ENCODE measurements at regions not wholly inside any gene's neighbourhood (a gene's known extent, or its start where the extent isn't known, plus 50 kb on each side); places are given as distances from the start of the nearest gene placed in this dataset.
A peak's percentile ranks its signal among the peaks of the same experiment; 100 is the strongest.

- H3K4me2 ChIP-seq: no peak overlapping the region
- H3K27ac ChIP-seq: no peak overlapping the region
- H3K9me3 ChIP-seq: no peaks in the 10 kb centered on the region
Measured at GRCh38 chr9:75395336-75395735, 307.0 kb downstream of the OSTF1 start.

GRCh38 chr9:75397836-75398235, 309.5 kb downstream of the OSTF1 start:
- Histone ChIP-seq H3K27ac (no peak overlapping the region), H4K20me1 (no peaks in the 10 kb centered on the region), H3K9ac (no peak overlapping the region), H3K4me2 (no peak overlapping the region), H3K9me3 (no peaks in the 10 kb centered on the region), H3K4me1 (no peaks in the 10 kb centered on the region), H3K4me3 (no peak overlapping the region), H3K27me3 (no peaks in the 10 kb centered on the region), H3K36me3 (no peaks in the 10 kb centered on the region)
- no peak for TF ChIP-seq Cebpa-rat (IDR thresholded peaks at IDR 0.05)

More at GRCh38 chr9:75395336-75395735, 307.0 kb downstream of the OSTF1 start:
- Histone ChIP-seq H3K36me3 (no peaks in the 10 kb centered on the region), H3K9ac (no peak overlapping the region), H3K4me1 (no peaks in the 10 kb centered on the region), H3K4me3 (no peak overlapping the region), H3K27me3 (no peaks in the 10 kb centered on the region), H4K20me1 (no peaks in the 10 kb centered on the region)
- no peak for TF ChIP-seq Cebpa-rat (IDR thresholded peaks at IDR 0.05)

DNA sequence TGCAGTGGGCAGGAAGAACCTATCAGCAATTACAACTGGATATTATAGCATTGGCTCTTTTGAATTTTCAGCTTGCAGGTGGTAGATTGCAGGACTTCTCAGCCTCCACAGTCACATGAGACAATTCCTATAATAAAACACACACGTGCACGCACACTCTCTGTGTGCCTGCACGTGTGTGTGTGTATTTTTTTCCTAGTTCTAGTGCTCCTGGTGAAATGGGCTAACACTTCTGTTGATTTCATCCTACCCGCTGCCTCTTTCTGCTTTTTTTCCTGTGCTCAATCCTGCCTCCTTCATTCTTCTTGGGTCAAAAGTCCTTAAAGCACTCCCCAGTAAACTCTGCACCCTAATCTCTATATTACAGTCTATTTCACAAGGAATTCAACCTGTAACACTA, 320.1 kb downstream of the OSTF1 start:
- Histone ChIP-seq H3K4me1 (no peaks in the 10 kb centered on the region), H3K27ac (no peak overlapping the region), H3K9ac (no peak overlapping the region), H4K20me1 (no peaks in the 10 kb centered on the region), H3K4me3 (no peak overlapping the region), H3K36me3 (no peaks in the 10 kb centered on the region), H3K27me3 (no peaks in the 10 kb centered on the region), H3K4me2 (no peak overlapping the region), H3K9me3 (no peaks in the 10 kb centered on the region)
- TF ChIP-seq Cebpa-rat (IDR thresholded peaks at IDR 0.05): no peak

DNA sequence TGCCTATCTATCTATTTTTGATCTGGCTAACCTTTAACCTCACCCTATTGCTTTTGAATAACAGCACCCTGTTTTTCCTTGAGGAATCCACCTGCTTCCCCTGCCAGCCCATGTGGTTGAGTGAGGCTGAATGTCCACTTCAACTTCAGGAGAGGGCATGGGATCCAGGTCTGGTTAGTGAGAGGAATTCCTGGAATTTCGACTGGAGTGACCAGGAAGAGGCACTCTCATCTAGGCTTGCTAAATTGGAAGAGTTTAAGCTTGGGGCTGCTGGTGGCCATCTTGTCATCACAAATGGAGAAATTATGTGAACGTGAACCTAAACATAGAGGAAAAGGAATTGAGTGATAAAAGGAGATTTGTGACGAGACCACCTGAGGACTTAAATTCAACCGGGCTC, 322.1 kb downstream of the OSTF1 start:
- H3K9me3 ChIP-seq: no peaks in the 10 kb centered on the region
- H3K4me3 ChIP-seq: no peak overlapping the region
- no peaks in the 10 kb centered on the region for H3K27me3 ChIP-seq
- H3K36me3 ChIP-seq: no peaks in the 10 kb centered on the region
- no peak overlapping the region for H3K9ac ChIP-seq
- H3K4me1 ChIP-seq: no peaks in the 10 kb centered on the region
- TF ChIP-seq Cebpa-rat (IDR thresholded peaks at IDR 0.05): no peak
- H4K20me1 ChIP-seq: no peaks in the 10 kb centered on the region
- H3K27ac ChIP-seq: no peak overlapping the region
- H3K4me2 ChIP-seq: no peak overlapping the region

DNA sequence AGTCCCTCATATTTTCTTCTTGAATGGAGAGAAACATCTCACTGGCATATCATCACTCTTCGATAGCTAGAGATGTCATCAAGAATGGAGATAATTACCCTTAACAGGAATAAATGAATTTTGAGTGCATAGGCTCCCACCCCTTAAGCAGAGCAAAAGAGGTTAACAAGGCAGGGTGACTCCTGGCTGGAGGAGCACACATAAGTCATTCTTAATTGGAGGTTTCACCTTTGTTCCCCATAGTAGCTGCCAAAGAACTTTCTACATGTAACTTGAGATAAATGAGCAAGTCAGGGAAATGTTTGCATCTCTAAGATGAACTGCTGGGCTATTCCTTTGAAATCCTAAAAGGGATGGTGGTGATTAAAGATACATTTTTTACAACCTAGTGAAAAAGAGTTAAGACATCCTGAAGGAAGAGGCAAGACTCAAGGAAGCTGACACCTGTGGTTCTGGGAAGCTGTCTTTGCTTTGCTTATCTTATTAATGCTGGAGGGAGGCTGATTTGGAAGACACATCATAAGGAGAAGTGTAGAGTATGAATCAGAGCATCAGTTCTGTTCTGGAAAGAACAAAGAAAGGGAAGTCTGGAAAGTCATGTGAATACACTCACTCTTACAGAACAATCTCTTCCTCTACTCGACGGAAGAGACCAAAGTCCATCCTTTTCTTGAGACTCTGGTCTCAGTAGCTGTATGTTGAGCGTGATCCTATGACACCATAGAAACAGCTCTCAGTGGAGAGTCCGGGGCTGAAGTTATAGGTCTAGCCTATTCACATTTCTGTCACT, 326.3 kb downstream of the OSTF1 start:
- H3K4me3 ChIP-seq: no peak overlapping the region
- no peak overlapping the region for H3K4me2 ChIP-seq
- H3K9ac ChIP-seq: no peak overlapping the region
- peaks cover 28% of the 10 kb centered on the region for H3K4me1 ChIP-seq
- no peaks in the 10 kb centered on the region for H3K9me3 ChIP-seq
- no peaks in the 10 kb centered on the region for H3K27me3 ChIP-seq
- H3K27ac ChIP-seq: no peak overlapping the region
- no peaks in the 10 kb centered on the region for H4K20me1 ChIP-seq
- no peak for TF ChIP-seq Cebpa-rat (IDR thresholded peaks at IDR 0.05)
- no peaks in the 10 kb centered on the region for H3K36me3 ChIP-seq

DNA sequence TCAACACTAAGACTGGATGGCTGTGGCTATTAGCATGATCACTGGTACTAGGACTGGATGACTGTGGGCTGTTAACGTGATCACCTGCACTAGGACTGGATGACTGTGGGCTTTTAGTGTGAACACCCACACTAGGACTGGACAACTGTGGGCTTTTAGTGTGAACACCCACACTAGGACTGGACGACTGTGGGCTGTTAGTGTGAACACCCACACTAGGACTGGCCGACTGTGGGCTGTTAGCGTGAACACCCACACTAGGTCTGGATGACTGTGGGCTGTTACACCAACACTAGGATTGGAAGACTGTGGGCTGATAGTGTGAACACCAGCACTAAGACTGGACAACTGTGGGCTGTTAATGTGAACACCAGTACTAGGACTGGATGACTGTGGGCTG, 329.2 kb downstream of the OSTF1 start:
- Histone ChIP-seq H3K4me3 (no peak overlapping the region), H3K27ac (peak overlapping the region; percentile 82)
- no peak for TF ChIP-seq Cebpa-rat (IDR thresholded peaks at IDR 0.05)

DNA sequence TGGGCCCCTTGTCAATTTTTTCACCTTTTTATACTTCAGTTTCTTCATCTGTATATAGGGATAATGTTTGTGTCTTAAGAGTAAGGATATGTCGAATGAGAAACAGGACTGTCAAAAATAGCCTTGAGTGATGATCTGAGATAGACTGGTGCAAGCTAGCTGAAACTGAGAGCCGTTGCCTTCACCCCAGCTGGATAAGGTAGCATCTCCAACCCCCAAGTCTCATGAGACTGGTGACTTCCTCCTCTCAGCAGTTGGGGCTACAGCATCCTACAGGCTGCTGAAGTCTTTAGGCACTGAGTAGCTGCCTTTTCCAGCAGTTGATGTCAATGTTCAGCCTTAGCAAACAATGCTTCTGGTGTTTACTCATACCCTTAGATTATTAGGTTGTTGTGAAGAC, 330.2 kb downstream of the OSTF1 start:
- Histone ChIP-seq H3K4me1 (peaks cover 37% of the 10 kb centered on the region), H3K27ac (peak overlapping the region; percentile 82), H3K4me3 (no peak overlapping the region; the same call in 1 of the 2 replicates), H3K4me2 (peak overlapping the region; percentile 75), H4K20me1 (no peaks in the 10 kb centered on the region), H3K36me3 (no peaks in the 10 kb centered on the region), H3K27me3 (no peaks in the 10 kb centered on the region), H3K9me3 (no peaks in the 10 kb centered on the region), H3K9ac (peak overlapping the region; percentile 42; the same call in 1 of the 2 replicates)
- no peak for TF ChIP-seq Cebpa-rat (IDR thresholded peaks at IDR 0.05)

More for the DNA sequence above, 329.2 kb downstream of the OSTF1 start:
- H3K4me2 ChIP-seq: peak overlapping the region; percentile 49
- H3K9ac ChIP-seq: no peak overlapping the region
- H3K36me3 ChIP-seq: no peaks in the 10 kb centered on the region
- peaks cover 37% of the 10 kb centered on the region for H3K4me1 ChIP-seq
- no peaks in the 10 kb centered on the region for H3K27me3 ChIP-seq
- no peaks in the 10 kb centered on the region for H4K20me1 ChIP-seq
- H3K9me3 ChIP-seq: no peaks in the 10 kb centered on the region

- Histone ChIP-seq H3K4me2 (no peak overlapping the region), H3K9me3 (no peaks in the 10 kb centered on the region), H3K9ac (no peak overlapping the region), H3K4me1 (peaks cover 25% of the 10 kb centered on the region), H4K20me1 (no peaks in the 10 kb centered on the region), H3K27ac (no peak overlapping the region), H3K27me3 (no peaks in the 10 kb centered on the region), H3K4me3 (no peak overlapping the region), H3K36me3 (no peaks in the 10 kb centered on the region)
- TF ChIP-seq Cebpa-rat (IDR thresholded peaks at IDR 0.05): no peak
Measured at GRCh38 chr9:75422944-75423522, 334.7 kb downstream of the OSTF1 start.

GRCh38 chr9:75429531-75430475, 341.5 kb downstream of the OSTF1 start:
- Histone ChIP-seq H3K4me2 (no peak overlapping the region), H3K27ac (no peak overlapping the region), H3K9me3 (no peaks in the 10 kb centered on the region), H3K9ac (no peak overlapping the region), H3K4me1 (no peaks in the 10 kb centered on the region), H3K27me3 (no peaks in the 10 kb centered on the region), H4K20me1 (no peaks in the 10 kb centered on the region), H3K4me3 (no peak overlapping the region), H3K36me3 (no peaks in the 10 kb centered on the region)
- no peak for TF ChIP-seq Cebpa-rat (IDR thresholded peaks at IDR 0.05)

Data from BLaER1 (cell line).